ENCODE measurements at regions not wholly inside any gene's neighbourhood (a gene's known extent, or its start where the extent isn't known, plus 50 kb on each side); places are given as distances from the start of the nearest gene placed in this dataset.

DNA sequence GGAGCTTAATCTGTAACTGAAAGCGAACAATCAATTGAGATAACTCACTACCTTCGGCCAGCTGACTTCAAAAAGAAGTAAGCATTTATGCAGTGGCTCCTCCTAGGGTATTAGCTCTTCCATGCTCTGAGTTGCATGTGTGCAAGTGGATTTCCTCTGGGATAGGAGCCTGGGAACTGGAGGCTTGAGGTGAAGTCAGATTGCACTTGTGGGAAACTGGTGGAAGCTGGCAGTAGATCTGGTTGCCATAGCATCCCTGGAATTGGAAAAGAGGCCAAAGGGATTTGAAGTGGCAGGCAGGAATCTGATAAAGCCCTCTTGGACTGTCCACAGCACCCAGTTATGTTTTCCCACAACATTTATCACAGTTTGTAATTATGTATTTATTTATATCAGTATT, 50.6 kb upstream of the FMNL2 start:
- CTCF ChIA-PET = no interaction called here
- H3K4me1 Mint-ChIP-seq = no peaks in the 10 kb centered on the region

More for the DNA sequence above, 50.6 kb upstream of the FMNL2 start:
- H3K27me3 Mint-ChIP-seq = peaks cover 2% of the 10 kb centered on the region
- TF ChIP-seq, protein P1, sequence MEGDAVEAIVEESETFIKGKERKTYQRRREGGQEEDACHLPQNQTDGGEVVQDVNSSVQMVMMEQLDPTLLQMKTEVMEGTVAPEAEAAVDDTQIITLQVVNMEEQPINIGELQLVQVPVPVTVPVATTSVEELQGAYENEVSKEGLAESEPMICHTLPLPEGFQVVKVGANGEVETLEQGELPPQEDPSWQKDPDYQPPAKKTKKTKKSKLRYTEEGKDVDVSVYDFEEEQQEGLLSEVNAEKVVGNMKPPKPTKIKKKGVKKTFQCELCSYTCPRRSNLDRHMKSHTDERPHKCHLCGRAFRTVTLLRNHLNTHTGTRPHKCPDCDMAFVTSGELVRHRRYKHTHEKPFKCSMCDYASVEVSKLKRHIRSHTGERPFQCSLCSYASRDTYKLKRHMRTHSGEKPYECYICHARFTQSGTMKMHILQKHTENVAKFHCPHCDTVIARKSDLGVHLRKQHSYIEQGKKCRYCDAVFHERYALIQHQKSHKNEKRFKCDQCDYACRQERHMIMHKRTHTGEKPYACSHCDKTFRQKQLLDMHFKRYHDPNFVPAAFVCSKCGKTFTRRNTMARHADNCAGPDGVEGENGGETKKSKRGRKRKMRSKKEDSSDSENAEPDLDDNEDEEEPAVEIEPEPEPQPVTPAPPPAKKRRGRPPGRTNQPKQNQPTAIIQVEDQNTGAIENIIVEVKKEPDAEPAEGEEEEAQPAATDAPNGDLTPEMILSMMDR (IDR thresholded peaks at IDR 0.05) = no peak
- POLR2A ChIA-PET = no interaction called here
- no peak for ATAC-seq (ENCODE audit: low read depth)
- H3K27ac Mint-ChIP-seq = no peak overlapping the region
- intact Hi-C loops (cut with micrococcal nuclease) = no loop called here
- no peak for DNase-seq
- H3K9me3 Mint-ChIP-seq = peaks cover 3% of the 10 kb centered on the region
- no peak overlapping the region for H3K4me3 Mint-ChIP-seq
- H3K36me3 Mint-ChIP-seq (ENCODE audit: low read depth) = no peaks in the 10 kb centered on the region
